Small intestine (tissue), 7 donors: ENCODE measurements at regions not wholly inside any gene's neighbourhood (a gene's known extent, or its start where the extent isn't known, plus 50 kb on each side); places are given as distances from the start of the nearest gene placed in this dataset.

Source experiments
- DNase-seq, 2 donors: peaks; one replicate each; pipeline versions ENCODE4 v3.0.0 to v3.0.0-alpha.2; 2013
- FAIRE-seq: peaks from 2 replicates; lab custom pipeline; 2012; peaks lifted over from hg19 to GRCh38; lab: Jason Lieb, UNC
- H3K27ac ChIP-seq, 3 donors: one replicate each; pipeline ENCODE4 v1.5.1; 2013; ENCODE audit warnings: low read length in 2 of 3, mild to moderate bottlenecking in 2 of 3, control low read depth in 1 of 3, inconsistent platforms in 1 of 3, low read depth in 1 of 3, moderate library complexity in 1 of 3
- H3K27me3 ChIP-seq, 3 donors: one replicate each; pipeline ENCODE4 v1.6.1; 2013; ENCODE audit warnings: low read length in 3 of 3, inconsistent platforms in 1 of 3; ENCODE audit not compliant: control insufficient read depth in 3 of 3, insufficient read depth in 3 of 3
- H3K36me3 ChIP-seq, 3 donors: one replicate each; pipeline ENCODE4 v1.6.1; 2013; ENCODE audit warnings: low read length in 3 of 3, inconsistent platforms in 1 of 3, low read depth in 1 of 3, mild to moderate bottlenecking in 1 of 3, moderate library complexity in 1 of 3; ENCODE audit not compliant: control insufficient read depth in 3 of 3, insufficient read depth in 2 of 3
- H3K4me1 ChIP-seq, 3 donors: one replicate each; pipeline ENCODE4 v1.6.1; 2013; ENCODE audit warnings: low read length in 2 of 3, inconsistent platforms in 1 of 3, low read depth in 1 of 3, mild to moderate bottlenecking in 1 of 3, moderate library complexity in 1 of 3; ENCODE audit not compliant: control insufficient read depth in 3 of 3, insufficient read depth in 2 of 3
- H3K4me3 ChIP-seq, 3 donors: one replicate each; pipeline ENCODE4 v1.5.1; 2013; ENCODE audit warnings: low read length in 3 of 3, control low read depth in 1 of 3, inconsistent platforms in 1 of 3, low read depth in 1 of 3, mild to moderate bottlenecking in 1 of 3, moderate library complexity in 1 of 3
- H3K9me3 ChIP-seq, 2 donors: one replicate each; pipeline ENCODE4 v1.6.1; 2013; ENCODE audit warnings: low read depth in 1 of 2, low read length in 1 of 2; ENCODE audit not compliant: control insufficient read depth in 2 of 2, insufficient read depth in 1 of 2
- WGBS, 3 donors: extraction: QIAGEN DNeasy Blood & Tissue Kit; methylation state at CpG; one replicate each; pipeline ENCODE4 v1.1.7; 2013; 5-methylcytosine and 5-hydroxymethylcytosine counted together
- donor health status: healthy with polysubstance abuse.
- donor health status: control.
- donor health status: control.
- donor health status: Bipolar disorder and iron deficiency.
- donor health status: healthy.

- no peaks in the 10 kb centered on the region for H3K36me3 ChIP-seq
- H3K9me3 ChIP-seq = peaks cover 0 to 5% of the 10 kb centered on the region in 2 donors
- no peak for FAIRE-seq
- no peak overlapping the region for H3K4me3 ChIP-seq
- no peak for DNase-seq
- H3K27me3 ChIP-seq = peaks cover 0 to 3% (median 0%) of the 10 kb centered on the region in 3 donors
- no peaks in the 10 kb centered on the region for H3K4me1 ChIP-seq
- H3K27ac ChIP-seq = no peak overlapping the region
- 60 to 74% (median 67%) methylated on average over 7 of the region's 7 CpGs for WGBS, 3 donors
Measured at GRCh38 chr12:76263696-76264095, 84.5 kb downstream of the BBS10 start.

GRCh38 chr12:76260390-76260748 lies 87.8 kb downstream of the BBS10 start:
- FAIRE-seq = no peak
- DNase-seq = no peak
- WGBS, 3 donors = 83 to 94% (median 93%) methylated on average over 1 of the region's 1 CpG
- H3K27me3 ChIP-seq = peaks cover 0 to 3% (median 0%) of the 10 kb centered on the region in 3 donors
- H3K4me1 ChIP-seq = no peaks in the 10 kb centered on the region
- no peaks in the 10 kb centered on the region for H3K36me3 ChIP-seq
- no peak overlapping the region for H3K27ac ChIP-seq
- no peak overlapping the region for H3K4me3 ChIP-seq
- peaks cover 0 to 5% of the 10 kb centered on the region in 2 donors for H3K9me3 ChIP-seq

- Histone ChIP-seq H3K9me3 (peaks cover 0 to 5% of the 10 kb centered on the region in 2 donors), H3K4me3 (no peak overlapping the region), H3K4me1 (no peaks in the 10 kb centered on the region), H3K36me3 (no peaks in the 10 kb centered on the region), H3K27me3 (peaks cover 0 to 3% (median 0%) of the 10 kb centered on the region in 3 donors), H3K27ac (no peak overlapping the region)
- 33 to 41% (median 36%) methylated on average over 4 of the region's 4 CpGs for WGBS, 3 donors
- FAIRE-seq = no peak
- no peak for DNase-seq
Measured at GRCh38 chr12:76259660-76260389, 88.4 kb downstream of the BBS10 start.

GRCh38 chr12:76259106-76259505 lies 89.1 kb downstream of the BBS10 start:
- Histone ChIP-seq H3K9me3 (peaks cover 0 to 5% of the 10 kb centered on the region in 2 donors), H3K4me3 (no peak overlapping the region), H3K27ac (no peak overlapping the region), H3K4me1 (no peaks in the 10 kb centered on the region), H3K36me3 (no peaks in the 10 kb centered on the region), H3K27me3 (peaks cover 0 to 3% (median 0%) of the 10 kb centered on the region in 3 donors)
- WGBS, 3 donors = 44 to 68% (median 56%) methylated on average over 1 of the region's 1 CpG
- FAIRE-seq (no peak), DNase-seq (no peak)

- DNase-seq (no peak), FAIRE-seq (no peak)
- H3K27me3 ChIP-seq = no peaks in the 10 kb centered on the region
- no peak overlapping the region for H3K27ac ChIP-seq
- H3K36me3 ChIP-seq = no peaks in the 10 kb centered on the region
- no peaks in the 10 kb centered on the region for H3K4me1 ChIP-seq
- 41 to 76% (median 44%) methylated on average over 1 of the region's 1 CpG for WGBS, 3 donors
- H3K9me3 ChIP-seq = no peaks in the 10 kb centered on the region
- H3K4me3 ChIP-seq = no peak overlapping the region
Measured at GRCh38 chr12:76256904-76257303, 91.3 kb downstream of the BBS10 start.

GRCh38 chr12:76256321-76256720 lies 91.9 kb downstream of the BBS10 start:
- DNase-seq = no peak
- FAIRE-seq = no peak
- no peaks in the 10 kb centered on the region for H3K9me3 ChIP-seq
- H3K36me3 ChIP-seq = no peaks in the 10 kb centered on the region
- H3K4me3 ChIP-seq = no peak overlapping the region
- H3K27me3 ChIP-seq = no peaks in the 10 kb centered on the region
- no peaks in the 10 kb centered on the region for H3K4me1 ChIP-seq
- 87 to 90% (median 88%) methylated on average over 2 of the region's 2 CpGs for WGBS, 3 donors
- no peak overlapping the region for H3K27ac ChIP-seq

- no peaks in the 10 kb centered on the region for H3K27me3 ChIP-seq
- 61 to 77% (median 64%) methylated on average over 2 of the region's 2 CpGs for WGBS, 3 donors
- H3K9me3 ChIP-seq = no peaks in the 10 kb centered on the region
- H3K4me1 ChIP-seq = no peaks in the 10 kb centered on the region
- no peak overlapping the region for H3K27ac ChIP-seq
- no peak overlapping the region for H3K4me3 ChIP-seq
- FAIRE-seq = no peak
- H3K36me3 ChIP-seq = no peaks in the 10 kb centered on the region
- DNase-seq = no peak
Measured at GRCh38 chr12:76255692-76256091, 92.5 kb downstream of the BBS10 start.

GRCh38 chr12:76255281-76255680 lies 92.9 kb downstream of the BBS10 start:
- DNase-seq = no peak
- no peak overlapping the region for H3K4me3 ChIP-seq
- no peak for FAIRE-seq
- H3K9me3 ChIP-seq = no peaks in the 10 kb centered on the region
- no peaks in the 10 kb centered on the region for H3K36me3 ChIP-seq
- no peaks in the 10 kb centered on the region for H3K4me1 ChIP-seq
- no peaks in the 10 kb centered on the region for H3K27me3 ChIP-seq
- 70 to 81% (median 73%) methylated on average over 3 of the region's 3 CpGs for whole genome bisulfite sequencing, 3 donors
- H3K27ac ChIP-seq = no peak overlapping the region

GRCh38 chr12:76252031-76252430 lies 96.2 kb downstream of the BBS10 start:
- 90 to 91% (median 91%) methylated on average over 11 of the region's 11 CpGs for WGBS, 3 donors
- FAIRE-seq (no peak), DNase-seq (no peak)
- no peaks in the 10 kb centered on the region for H3K4me1 ChIP-seq
- no peak overlapping the region for H3K4me3 ChIP-seq
- no peaks in the 10 kb centered on the region for H3K36me3 ChIP-seq
- H3K27ac ChIP-seq = no peak overlapping the region
- H3K27me3 ChIP-seq = no peaks in the 10 kb centered on the region
- no peaks in the 10 kb centered on the region for H3K9me3 ChIP-seq
